ENCODE measurements at regions not wholly inside any gene's neighbourhood (a gene's known extent, or its start where the extent isn't known, plus 50 kb on each side); places are given as distances from the start of the nearest gene placed in this dataset.
"Not testable (repeated sequence)": the region's sequence is repeated elsewhere in the genome, so short reads cannot be mapped to it uniquely, and the experiment has no call there.

- DNase-seq (ENCODE audit: unreplicated experiment): peak; percentile 20
- Mint-ChIP-seq H3K27ac (ENCODE audit: low read depth, unreplicated experiment) (no peak overlapping the region), H3K27me3 (ENCODE audit: insufficient read depth, unreplicated experiment) (no peaks in the 10 kb centered on the region), H3K4me3 (ENCODE audit: unreplicated experiment) (no peak overlapping the region), H3K9me3 (ENCODE audit: unreplicated experiment) (peaks cover 20% of the 10 kb centered on the region), H3K36me3 (ENCODE audit: insufficient read depth, unreplicated experiment) (no peaks in the 10 kb centered on the region), H3K4me1 (ENCODE audit: insufficient read depth, unreplicated experiment) (peaks cover 5% of the 10 kb centered on the region)
- ChIA-PET POLR2A (interaction anchor here (0.7 to 1.1 kb wide), 3 partner anchors 28 to 218 kb away, joined by 3 to 5 read pairs (median 4); no protein-coding TSS in a partner anchor), CTCF (interaction anchor here (0.7 to 0.8 kb wide), 2 partner anchors 20 to 85 kb away, joined by 3 to 4 read pairs; no protein-coding TSS in a partner anchor)
- intact Hi-C loops (cut with micrococcal nuclease): no loop called here
- TF ChIP-seq CTCF (IDR thresholded peaks at IDR 0.05; ENCODE audit: unreplicated experiment): no peak
- no TSS peak for BruUV-seq (replicated peaks)
These were observed 145.5 kb upstream of the MAP3K1 start for GRCh38 chr5:56669534-56670483.

- Mint-ChIP-seq H3K4me3 (ENCODE audit: unreplicated experiment) (no peak overlapping the region), H3K27ac (ENCODE audit: low read depth, unreplicated experiment) (no peak overlapping the region), H3K36me3 (ENCODE audit: insufficient read depth, unreplicated experiment) (no peaks in the 10 kb centered on the region), H3K27me3 (ENCODE audit: insufficient read depth, unreplicated experiment) (no peaks in the 10 kb centered on the region), H3K4me1 (ENCODE audit: insufficient read depth, unreplicated experiment) (peaks cover 5% of the 10 kb centered on the region), H3K9me3 (ENCODE audit: unreplicated experiment) (peaks cover 22% of the 10 kb centered on the region)
- no peak for TF ChIP-seq CTCF (IDR thresholded peaks at IDR 0.05; ENCODE audit: unreplicated experiment)
- BruUV-seq (replicated peaks): no TSS peak
- intact Hi-C loops (cut with micrococcal nuclease): no loop called here
- CTCF ChIA-PET: no interaction called here
- DNase-seq (ENCODE audit: unreplicated experiment): no peak
- POLR2A ChIA-PET: interaction anchor here (1.3 kb wide), 1 partner anchor 13 kb away, joined by 3 read pairs; no protein-coding TSS in a partner anchor
These were observed 146.4 kb upstream of the MAP3K1 start for GRCh38 chr5:56668996-56669395.

DNA sequence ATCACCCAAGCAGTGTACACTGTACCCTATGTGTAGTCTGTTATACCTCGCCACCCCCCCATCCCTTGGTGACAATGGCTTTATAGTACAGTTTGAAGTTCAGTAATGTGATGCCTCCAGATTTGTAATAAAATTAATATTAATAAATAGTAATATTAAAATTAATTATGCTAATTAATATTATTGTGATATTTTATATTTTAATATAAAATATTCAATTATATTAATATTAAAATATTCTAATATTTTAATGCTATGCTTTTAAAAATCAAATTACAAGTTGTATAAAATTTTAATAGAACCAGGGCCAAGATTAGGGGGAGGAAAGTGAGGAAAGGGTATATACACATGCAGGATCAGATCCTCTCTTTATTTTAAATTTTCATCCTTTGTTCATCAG lies 147.7 kb upstream of the MAP3K1 start:
- H3K27ac Mint-ChIP-seq (ENCODE audit: low read depth, unreplicated experiment): no peak overlapping the region
- no peak for TF ChIP-seq CTCF (IDR thresholded peaks at IDR 0.05; ENCODE audit: unreplicated experiment)
- CTCF ChIA-PET: no interaction called here
- no peak for DNase-seq (ENCODE audit: unreplicated experiment)
- peaks cover 5% of the 10 kb centered on the region for H3K4me1 Mint-ChIP-seq (ENCODE audit: insufficient read depth, unreplicated experiment)
- no peaks in the 10 kb centered on the region for H3K27me3 Mint-ChIP-seq (ENCODE audit: insufficient read depth, unreplicated experiment)
- peaks cover 22% of the 10 kb centered on the region for H3K9me3 Mint-ChIP-seq (ENCODE audit: unreplicated experiment)
- intact Hi-C loops (cut with micrococcal nuclease): no loop called here
- H3K36me3 Mint-ChIP-seq (ENCODE audit: insufficient read depth, unreplicated experiment): no peaks in the 10 kb centered on the region
- POLR2A ChIA-PET: interaction anchor here (1.3 kb wide), 1 partner anchor 12 kb away, joined by 3 read pairs; no protein-coding TSS in a partner anchor
- BruUV-seq (replicated peaks): no TSS peak
- no peak overlapping the region for H3K4me3 Mint-ChIP-seq (ENCODE audit: unreplicated experiment)

- Mint-ChIP-seq H3K27me3 (ENCODE audit: insufficient read depth, unreplicated experiment) (no peaks in the 10 kb centered on the region), H3K4me1 (ENCODE audit: insufficient read depth, unreplicated experiment) (peaks cover 5% of the 10 kb centered on the region), H3K4me3 (ENCODE audit: unreplicated experiment) (no peak overlapping the region), H3K9me3 (ENCODE audit: unreplicated experiment) (peaks cover 22% of the 10 kb centered on the region), H3K27ac (ENCODE audit: low read depth, unreplicated experiment) (no peak overlapping the region), H3K36me3 (ENCODE audit: insufficient read depth, unreplicated experiment) (no peaks in the 10 kb centered on the region)
- ChIA-PET CTCF (interaction anchor here (1.5 kb wide), 1 partner anchor 25 kb away, joined by 4 read pairs; no protein-coding TSS in a partner anchor), POLR2A (no interaction called here)
- DNase-seq (ENCODE audit: unreplicated experiment): peak; percentile 18
- BruUV-seq (replicated peaks): no TSS peak
- intact Hi-C loops (cut with micrococcal nuclease): no loop called here
- TF ChIP-seq CTCF (IDR thresholded peaks at IDR 0.05; ENCODE audit: unreplicated experiment): no peak
These were observed 148.4 kb upstream of the MAP3K1 start for GRCh38 chr5:56666901-56667300.

GRCh38 chr5:56665117-56665516 lies 150.2 kb upstream of the MAP3K1 start:
- H3K27ac Mint-ChIP-seq (ENCODE audit: low read depth, unreplicated experiment); H3K4me1 Mint-ChIP-seq (ENCODE audit: insufficient read depth, unreplicated experiment); intact Hi-C loops (cut with micrococcal nuclease); H3K4me3 Mint-ChIP-seq (ENCODE audit: unreplicated experiment); H3K27me3 Mint-ChIP-seq (ENCODE audit: insufficient read depth, unreplicated experiment); BruUV-seq (replicated peaks); H3K36me3 Mint-ChIP-seq (ENCODE audit: insufficient read depth, unreplicated experiment): not testable (repeated sequence)
- POLR2A ChIA-PET: interaction anchor here (0.7 kb wide), 1 partner anchor 170 kb away, joined by 3 read pairs; no protein-coding TSS in a partner anchor
- H3K9me3 Mint-ChIP-seq (ENCODE audit: unreplicated experiment): peaks cover 22% of the 10 kb centered on the region
- peak; percentile 23 for DNase-seq (ENCODE audit: unreplicated experiment)
- CTCF ChIA-PET: interaction anchor here (0.6 to 0.7 kb wide), 2 partner anchors 86 to 290 kb away, joined by 3 to 4 read pairs; no protein-coding TSS in a partner anchor

Data from MCF 10A (cell line).